GM23338 (cell line): ENCODE measurements at regions not wholly inside any gene's neighbourhood (a gene's known extent, or its start where the extent isn't known, plus 50 kb on each side); places are given as distances from the start of the nearest gene placed in this dataset.

Source experiments
- ATAC-seq: fragments of 200-7000 bp; cut with Tn5 transposase; 3 replicates; pipeline ENCODE4 v1.9.1; 2020
- DNase-seq: peaks from one replicate; pipeline ENCODE4 v3.0.0-alpha.2; 2015; ENCODE audit warnings: low spot score
- H2AFZ ChIP-seq: fragments of 200-600 bp; sonication (generic); 2 replicates; pipeline ENCODE4 v1.8.0; 2016; ENCODE audit warnings: antibody characterized with exemption, mild to moderate bottlenecking, moderate library complexity
- H3F3A ChIP-seq: fragments of 200-600 bp; sonication (generic); replicated peaks from 2 replicates; pipeline ENCODE4 v1.8.0; 2017; ENCODE audit warnings: antibody characterized with exemption, mixed run types, low read depth
- H3K27ac ChIP-seq: fragments of 200-600 bp; sonication (generic); 2 replicates; pipeline ENCODE4 v1.6.1; 2016; ENCODE audit warnings: low read depth
- H3K27me3 ChIP-seq: fragments of 200-600 bp; sonication (generic); 2 replicates; pipeline ENCODE4 v1.8.0; 2016; ENCODE audit warnings: mild to moderate bottlenecking, mixed run types, moderate library complexity; ENCODE audit not compliant: insufficient read depth
- H3K36me3 ChIP-seq: fragments of 200-600 bp; sonication (generic); 2 replicates; pipeline ENCODE4 v1.8.0; 2016; ENCODE audit warnings: mild to moderate bottlenecking; ENCODE audit not compliant: insufficient read depth
- H3K4me1 ChIP-seq: fragments of 200-600 bp; sonication (generic); 2 replicates; pipeline ENCODE4 v1.8.0; 2016; ENCODE audit warnings: mild to moderate bottlenecking, moderate library complexity; ENCODE audit not compliant: insufficient read depth
- H3K4me2 ChIP-seq: fragments of 200-600 bp; sonication (generic); 2 replicates; pipeline ENCODE4 v1.7.1; 2017; ENCODE audit warnings: mixed run types
- H3K4me3 ChIP-seq: fragments of 200-600 bp; sonication (generic); 2 replicates; pipeline ENCODE4 v1.6.1; 2016; ENCODE audit warnings: mixed run types
- H3K79me2 ChIP-seq: fragments of 200-600 bp; sonication (generic); replicated peaks from 2 replicates; pipeline ENCODE4 v1.8.0; 2017; ENCODE audit warnings: mild to moderate bottlenecking; ENCODE audit not compliant: insufficient read depth
- H3K9me2 ChIP-seq: fragments of 200-600 bp; sonication (generic); 2 replicates; pipeline ENCODE4 v1.8.0; 2017; ENCODE audit not compliant: insufficient read depth
- H4K20me1 ChIP-seq: fragments of 200-600 bp; sonication (generic); replicated peaks from 2 replicates; pipeline ENCODE4 v1.8.0; 2017; ENCODE audit warnings: mild to moderate bottlenecking; ENCODE audit not compliant: insufficient read depth
- H3K27ac Mint-ChIP-seq: 2 replicates; pipeline ENCODE4 v1.8.0; 2020; ENCODE audit warnings: inconsistent platforms, mild to moderate bottlenecking, moderate library complexity, mixed read lengths
- H3K27me3 Mint-ChIP-seq: 3 replicates; pipeline ENCODE4 v1.8.0; 2022; ENCODE audit warnings: low read depth, mild to moderate bottlenecking, moderate library complexity, mixed read lengths, inconsistent platforms; ENCODE audit not compliant: insufficient read depth, poor library complexity
- H3K36me3 Mint-ChIP-seq: 3 replicates; pipeline ENCODE4 v1.8.0; 2021; ENCODE audit warnings: low read depth, mild to moderate bottlenecking, inconsistent platforms, moderate library complexity, mixed read lengths
- H3K4me1 Mint-ChIP-seq: 3 replicates; pipeline ENCODE4 v1.8.0; 2020; ENCODE audit warnings: mild to moderate bottlenecking, inconsistent platforms, mixed read lengths
- H3K4me3 Mint-ChIP-seq: 3 replicates; pipeline ENCODE4 v1.8.0; 2021; ENCODE audit warnings: moderate library complexity, mild to moderate bottlenecking, inconsistent platforms, mixed read lengths
- H3K9me3 Mint-ChIP-seq: 3 replicates; pipeline ENCODE4 v1.8.0; 2020; ENCODE audit warnings: moderate library complexity, mild to moderate bottlenecking, inconsistent platforms, mixed read lengths
- EZH2 ChIP-seq: fragments of 200-600 bp; sonication (generic); IDR thresholded peaks from one replicate; pipeline ENCODE4 v1.8.0; 2017; ENCODE audit warnings: antibody characterized with exemption, mild to moderate bottlenecking, low read depth; ENCODE audit not compliant: unreplicated experiment
- NANOG ChIP-seq: IDR thresholded peaks from 2 replicates; pipeline ENCODE4 v1.6.1; 2016; ENCODE audit warnings: antibody characterized with exemption, borderline replicate concordance
- REST ChIP-seq: IDR thresholded peaks from one replicate; pipeline ENCODE4 v1.6.1; 2018; ENCODE audit warnings: antibody characterized with exemption; ENCODE audit not compliant: unreplicated experiment
- ZNF114 ChIP-seq: fragments of 250-450 bp; sonication (Bioruptor Pico); IDR thresholded peaks from 2 replicates; pipeline ENCODE4 v1.5.0; 2020; ENCODE audit warnings: mild to moderate bottlenecking, moderate library complexity
- ZNF331 ChIP-seq: fragments of 250-450 bp; sonication (Bioruptor Pico); IDR thresholded peaks from 2 replicates; pipeline ENCODE4 v1.5.0; 2020; ENCODE audit warnings: low read depth, mild to moderate bottlenecking, moderate library complexity
- ZNF462 ChIP-seq: fragments of 250-450 bp; sonication (Bioruptor Pico); IDR thresholded peaks from 2 replicates; pipeline ENCODE4 v1.5.0; 2020; ENCODE audit warnings: mild to moderate bottlenecking, moderate library complexity
- TF ChIP-seq, protein P1 (sequence below), 2 experiments: fragments of 200-600 bp in 1 of 2; sonication (generic) in 1 of 2; conservative IDR thresholded peaks; 2 replicates each; pipeline versions ENCODE4 v1.5.1 to v1.6.1; 2016 to 2017; ENCODE audit warnings: antibody characterized with exemption in 2 of 2, low read depth in 2 of 2, mild to moderate bottlenecking in 2 of 2, moderate library complexity in 1 of 2
- TF ChIP-seq, protein P2 (sequence below): IDR thresholded peaks from 2 replicates; pipeline ENCODE4 v1.6.1; 2016; ENCODE audit warnings: antibody characterized with exemption

- no peak overlapping the region for H3K4me3 ChIP-seq
- TF ChIP-seq, protein P1, sequence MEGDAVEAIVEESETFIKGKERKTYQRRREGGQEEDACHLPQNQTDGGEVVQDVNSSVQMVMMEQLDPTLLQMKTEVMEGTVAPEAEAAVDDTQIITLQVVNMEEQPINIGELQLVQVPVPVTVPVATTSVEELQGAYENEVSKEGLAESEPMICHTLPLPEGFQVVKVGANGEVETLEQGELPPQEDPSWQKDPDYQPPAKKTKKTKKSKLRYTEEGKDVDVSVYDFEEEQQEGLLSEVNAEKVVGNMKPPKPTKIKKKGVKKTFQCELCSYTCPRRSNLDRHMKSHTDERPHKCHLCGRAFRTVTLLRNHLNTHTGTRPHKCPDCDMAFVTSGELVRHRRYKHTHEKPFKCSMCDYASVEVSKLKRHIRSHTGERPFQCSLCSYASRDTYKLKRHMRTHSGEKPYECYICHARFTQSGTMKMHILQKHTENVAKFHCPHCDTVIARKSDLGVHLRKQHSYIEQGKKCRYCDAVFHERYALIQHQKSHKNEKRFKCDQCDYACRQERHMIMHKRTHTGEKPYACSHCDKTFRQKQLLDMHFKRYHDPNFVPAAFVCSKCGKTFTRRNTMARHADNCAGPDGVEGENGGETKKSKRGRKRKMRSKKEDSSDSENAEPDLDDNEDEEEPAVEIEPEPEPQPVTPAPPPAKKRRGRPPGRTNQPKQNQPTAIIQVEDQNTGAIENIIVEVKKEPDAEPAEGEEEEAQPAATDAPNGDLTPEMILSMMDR (conservative IDR thresholded peaks at IDR 0.05; ENCODE audit: low read depth in 2 of 2), result no peak
- TF ChIP-seq, protein P2, sequence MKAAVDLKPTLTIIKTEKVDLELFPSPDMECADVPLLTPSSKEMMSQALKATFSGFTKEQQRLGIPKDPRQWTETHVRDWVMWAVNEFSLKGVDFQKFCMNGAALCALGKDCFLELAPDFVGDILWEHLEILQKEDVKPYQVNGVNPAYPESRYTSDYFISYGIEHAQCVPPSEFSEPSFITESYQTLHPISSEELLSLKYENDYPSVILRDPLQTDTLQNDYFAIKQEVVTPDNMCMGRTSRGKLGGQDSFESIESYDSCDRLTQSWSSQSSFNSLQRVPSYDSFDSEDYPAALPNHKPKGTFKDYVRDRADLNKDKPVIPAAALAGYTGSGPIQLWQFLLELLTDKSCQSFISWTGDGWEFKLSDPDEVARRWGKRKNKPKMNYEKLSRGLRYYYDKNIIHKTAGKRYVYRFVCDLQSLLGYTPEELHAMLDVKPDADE, result no peak
- TF ChIP-seq NANOG (no peak), EZH2 (no peak), ZNF331 (no peak), ZNF462 (CRISPR knock-in tag) (no peak), ZNF114 (CRISPR knock-in tag) (no peak), REST (no peak)
- H3K27me3 ChIP-seq, result no peaks in the 10 kb centered on the region
- no peaks in the 10 kb centered on the region for H3K9me2 ChIP-seq
- Mint-ChIP-seq H3K4me1 (peaks cover 9% of the 10 kb centered on the region), H3K27ac (no peak overlapping the region), H3K36me3 (no peaks in the 10 kb centered on the region), H3K27me3 (no peaks in the 10 kb centered on the region), H3K9me3 (no peaks in the 10 kb centered on the region), H3K4me3 (no peak overlapping the region)
- no peaks in the 10 kb centered on the region for H3K36me3 ChIP-seq
- DNase-seq (no peak), ATAC-seq (no peak)
- H3F3A ChIP-seq, result no peaks in the 10 kb centered on the region
- no peaks in the 10 kb centered on the region for H3K79me2 ChIP-seq
- H3K4me2 ChIP-seq, result no peak overlapping the region
- no peaks in the 10 kb centered on the region for H4K20me1 ChIP-seq
- H3K4me1 ChIP-seq, result no peaks in the 10 kb centered on the region
- no peak overlapping the region for H2AFZ ChIP-seq
- H3K27ac ChIP-seq, result no peak overlapping the region
These were observed 874.7 kb downstream of the EFNA5 start for GRCh38 chr5:106796081-106796480.
